HG03108 (cell line): ENCODE measurements at regions not wholly inside any gene's neighbourhood (a gene's known extent, or its start where the extent isn't known, plus 50 kb on each side); places are given as distances from the start of the nearest gene placed in this dataset.

Source experiments
- ATAC-seq: cut with Tn5 transposase; IDR thresholded peaks from one replicate; pipeline ENCODE4 v1.9.1; 2021; ENCODE audit warnings: moderate library complexity; ENCODE audit not compliant: unreplicated experiment

DNA sequence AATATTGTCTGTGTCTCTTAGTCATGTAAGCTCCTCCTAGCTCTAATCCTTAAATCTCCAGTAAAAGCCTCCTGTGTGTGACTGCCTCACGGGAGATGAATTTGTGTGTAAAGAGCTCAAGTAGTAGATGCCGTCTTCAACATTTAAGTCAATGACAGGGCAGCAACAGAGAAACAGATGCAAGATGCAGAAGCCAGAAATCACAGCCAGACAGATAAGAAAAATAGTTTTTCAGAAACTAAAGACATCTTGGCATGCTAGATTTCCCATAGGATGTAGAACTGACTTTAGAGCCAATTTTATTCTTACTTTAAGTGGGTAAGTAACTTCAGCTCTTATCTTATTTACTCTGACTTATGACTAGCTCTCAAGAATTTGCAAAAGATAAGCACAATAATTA is 652.8 kb downstream of the KCNA4 start:
- ATAC-seq: no peak

DNA sequence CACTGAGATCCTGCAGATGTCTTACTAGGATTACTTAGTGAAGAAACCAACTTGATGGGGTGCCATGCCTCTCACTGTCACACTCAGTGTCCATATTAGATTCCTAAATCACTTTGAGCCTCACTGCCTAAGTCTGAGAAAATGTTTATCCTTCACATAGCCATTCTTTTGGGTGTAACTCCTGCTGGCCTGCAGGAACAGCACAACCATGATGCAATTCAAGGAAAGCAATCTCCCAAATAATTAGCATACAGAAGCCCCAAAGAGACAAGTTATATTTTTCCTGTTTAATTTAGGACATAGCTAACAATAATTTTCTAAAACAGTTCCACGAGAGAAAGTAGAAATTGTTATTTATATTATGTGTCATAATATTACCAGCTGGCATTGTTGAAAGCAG is 655.5 kb downstream of the KCNA4 start:
- no peak for ATAC-seq

DNA sequence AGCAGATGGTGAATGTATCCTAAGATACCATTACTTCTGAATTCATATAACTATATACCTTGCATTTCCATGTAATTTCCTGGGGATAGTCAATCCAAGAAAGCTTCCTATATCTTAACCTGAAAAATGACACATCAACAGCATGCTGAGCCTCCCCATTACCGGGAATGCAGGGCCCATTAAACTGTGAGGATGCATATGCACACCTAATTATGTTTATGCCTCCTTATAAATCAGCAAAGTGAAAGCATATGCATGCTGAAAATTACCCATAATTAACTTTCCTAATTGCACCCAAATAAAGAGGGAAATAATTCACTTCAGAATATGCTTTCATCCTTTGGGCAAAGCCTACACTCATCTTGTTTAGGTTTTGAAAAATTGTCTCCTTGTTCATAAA is 663.0 kb downstream of the KCNA4 start:
- ATAC-seq: no peak

DNA sequence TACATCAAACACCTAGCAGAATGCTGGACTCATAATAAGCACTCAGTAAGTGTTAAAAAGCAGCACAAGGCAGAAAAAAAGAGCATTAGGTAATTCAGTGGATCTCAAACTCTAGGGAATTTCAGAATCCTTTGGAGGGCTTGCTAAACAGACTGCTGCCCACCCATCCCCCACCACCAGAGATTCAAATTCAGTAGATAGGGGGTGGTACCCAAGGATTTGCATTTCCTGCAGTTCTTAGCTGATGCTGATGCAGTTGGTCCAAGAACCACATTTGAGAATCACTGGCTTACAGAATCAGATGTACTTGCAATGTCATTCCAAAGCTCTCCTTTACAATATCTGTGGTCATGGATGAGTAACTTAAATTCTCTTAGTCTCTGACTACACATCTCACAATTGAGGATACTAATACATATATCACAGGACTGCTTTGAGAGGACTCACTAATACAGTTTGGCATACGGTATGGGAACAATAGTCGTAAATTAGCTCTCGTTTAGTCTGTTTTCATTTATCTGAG is 664.5 kb downstream of the KCNA4 start:
- no peak for ATAC-seq

DNA sequence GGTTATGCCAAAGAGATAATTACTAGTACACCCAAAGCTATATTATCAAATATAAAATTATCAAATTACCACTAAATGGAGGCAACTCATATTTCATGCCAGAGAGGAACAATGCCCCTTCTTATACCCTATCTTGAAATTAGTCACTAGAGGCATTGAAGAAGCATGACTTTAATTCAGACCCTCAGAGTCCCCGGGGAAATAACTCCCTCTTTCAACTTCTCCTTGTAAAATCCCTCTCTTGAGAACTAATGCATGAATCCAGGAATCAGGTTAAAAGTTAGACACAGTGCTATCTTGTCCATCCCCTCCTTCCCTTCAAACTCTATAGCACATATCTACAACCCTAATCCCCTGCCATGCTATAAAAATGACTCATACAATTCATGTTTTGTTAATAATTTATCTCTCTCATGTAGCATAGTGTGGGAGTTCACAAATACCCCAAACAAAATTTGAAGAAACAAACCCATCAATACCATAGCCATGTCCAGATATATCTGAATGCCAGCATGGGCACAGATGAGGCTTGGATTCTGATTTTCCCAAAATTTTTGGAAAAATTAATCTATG is 665.4 kb downstream of the KCNA4 start:
- no peak for ATAC-seq

DNA sequence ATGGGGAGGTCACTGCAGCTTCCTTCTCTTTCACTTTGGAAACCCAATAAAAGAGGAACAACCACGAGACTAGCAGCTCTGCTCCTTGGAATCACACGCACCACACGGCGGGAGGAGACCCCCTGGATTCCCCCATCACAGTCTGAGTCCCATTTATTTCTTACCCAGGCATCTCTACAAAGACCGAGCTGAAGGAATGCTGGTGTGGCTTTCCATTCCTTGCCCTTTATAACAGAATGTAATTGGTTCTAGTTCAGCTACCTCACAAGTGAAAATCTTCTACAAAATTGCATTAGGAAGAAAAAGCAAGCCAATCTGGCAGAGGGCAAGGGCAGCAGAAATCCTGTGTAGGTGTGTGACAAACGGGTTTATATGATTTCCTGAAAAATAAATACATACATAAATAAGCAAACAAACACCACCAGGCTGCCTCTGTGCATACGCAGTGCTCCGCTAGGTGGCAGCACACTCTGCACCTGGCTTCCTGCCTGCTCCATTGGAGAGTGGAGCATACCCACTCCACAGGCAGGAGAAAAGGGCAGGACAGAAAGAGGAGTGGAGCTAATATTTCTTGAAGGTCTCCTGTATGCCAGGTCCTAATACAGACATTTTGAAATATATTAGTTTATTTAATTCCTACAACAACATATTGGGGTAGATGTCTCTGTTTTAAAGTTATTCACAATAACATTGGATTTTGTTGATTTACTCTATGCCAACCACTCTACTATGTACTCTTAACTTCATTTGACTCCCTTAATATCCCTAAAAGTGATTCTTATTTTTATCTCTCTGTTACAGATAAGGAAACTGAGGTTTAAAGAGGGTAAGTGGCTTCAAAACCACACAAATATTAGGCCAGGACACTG is 673.1 kb downstream of the KCNA4 start:
- peak; percentile 95 for ATAC-seq

DNA sequence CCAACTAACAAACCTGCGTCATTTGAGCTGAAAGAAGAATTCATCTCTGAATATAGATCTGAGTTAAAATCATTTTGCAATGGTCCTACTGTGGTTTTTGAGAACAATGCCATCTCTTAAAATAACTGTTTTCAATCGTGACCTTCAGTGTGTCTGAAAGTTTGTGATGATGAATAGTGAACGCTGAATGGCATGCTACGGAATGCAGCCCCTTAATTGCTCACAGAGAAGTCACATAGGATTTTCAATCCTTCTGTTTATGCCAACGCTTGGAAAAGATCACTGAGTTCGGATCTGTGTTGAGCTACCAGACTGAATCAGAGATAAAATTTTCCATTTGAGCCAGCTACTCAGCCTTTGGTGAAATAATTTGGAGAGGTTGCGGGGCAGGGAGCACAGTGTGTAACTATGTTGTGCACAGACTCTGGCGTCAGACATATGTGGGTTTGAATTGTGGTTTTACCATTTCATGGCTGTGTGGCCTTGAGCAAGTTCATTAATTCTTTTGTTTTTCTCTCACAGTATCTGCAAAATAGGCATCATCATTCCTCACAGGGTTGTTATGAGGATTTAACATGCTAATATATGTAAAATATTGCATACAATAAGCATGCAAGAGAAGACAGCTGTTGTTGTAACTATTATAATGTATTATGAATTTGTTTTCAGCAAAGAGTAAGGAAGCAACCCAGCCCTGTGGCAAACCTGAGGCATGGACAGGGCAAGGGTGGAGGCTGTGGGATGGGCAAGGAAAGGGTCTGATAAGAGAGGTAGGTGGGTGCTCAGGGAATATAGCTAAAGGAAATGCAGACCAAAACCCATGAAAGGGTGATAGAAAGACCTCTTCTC is 679.9 kb downstream of the KCNA4 start:
- ATAC-seq: no peak

DNA sequence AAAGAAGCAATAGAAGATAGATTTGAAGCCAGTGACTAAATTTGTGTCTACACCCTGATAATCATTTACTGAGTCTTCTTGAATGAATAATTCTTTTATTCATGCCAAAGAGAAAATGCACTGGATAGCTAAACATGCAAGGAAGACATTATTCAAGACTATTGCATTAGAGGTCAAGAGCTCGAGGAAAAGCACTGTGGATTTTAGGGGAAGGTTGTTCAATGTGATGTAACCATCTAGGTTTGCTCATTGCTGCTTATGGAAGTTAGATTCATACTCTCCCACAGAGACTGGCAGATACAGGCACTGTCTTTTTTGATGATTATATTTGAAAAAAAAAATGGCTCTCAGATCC is 682.1 kb downstream of the KCNA4 start:
- no peak for ATAC-seq

DNA sequence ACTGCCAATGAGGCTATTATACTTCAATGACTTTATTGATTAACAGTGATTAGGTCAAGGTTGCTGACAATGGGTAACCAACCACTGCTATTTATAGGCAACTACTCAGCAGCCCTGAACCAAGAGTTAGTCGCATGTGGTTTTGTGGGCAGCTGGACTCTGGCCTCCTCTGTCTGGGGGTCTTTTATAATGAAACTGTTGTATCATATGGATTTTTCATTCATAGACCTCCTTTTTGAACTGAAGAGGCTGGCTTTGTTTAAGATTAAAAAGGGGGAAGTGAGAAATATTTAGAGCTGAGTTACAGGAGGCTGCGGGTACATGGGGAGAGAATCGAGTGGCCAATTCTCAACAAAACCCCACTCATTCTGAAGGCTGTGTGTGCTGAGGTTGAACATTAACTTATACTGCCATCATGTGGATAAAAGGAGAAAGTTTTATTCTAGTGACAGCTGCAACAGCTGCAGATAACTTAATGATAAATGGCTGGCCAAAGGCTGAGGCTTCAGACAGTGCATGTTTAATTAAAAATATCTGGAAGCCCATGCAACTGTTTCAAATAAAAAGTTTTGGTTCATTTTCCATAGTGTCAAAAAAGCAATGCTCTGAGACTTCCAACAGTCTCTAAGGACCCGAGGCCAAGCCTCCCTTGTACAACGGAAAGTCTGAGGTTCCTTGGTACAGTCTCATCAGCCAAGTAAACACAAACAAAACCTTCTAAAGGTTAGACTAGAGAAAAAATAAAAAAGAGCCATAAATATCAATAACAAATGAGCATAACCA is 682.6 kb downstream of the KCNA4 start:
- peak; percentile 83 for ATAC-seq

DNA sequence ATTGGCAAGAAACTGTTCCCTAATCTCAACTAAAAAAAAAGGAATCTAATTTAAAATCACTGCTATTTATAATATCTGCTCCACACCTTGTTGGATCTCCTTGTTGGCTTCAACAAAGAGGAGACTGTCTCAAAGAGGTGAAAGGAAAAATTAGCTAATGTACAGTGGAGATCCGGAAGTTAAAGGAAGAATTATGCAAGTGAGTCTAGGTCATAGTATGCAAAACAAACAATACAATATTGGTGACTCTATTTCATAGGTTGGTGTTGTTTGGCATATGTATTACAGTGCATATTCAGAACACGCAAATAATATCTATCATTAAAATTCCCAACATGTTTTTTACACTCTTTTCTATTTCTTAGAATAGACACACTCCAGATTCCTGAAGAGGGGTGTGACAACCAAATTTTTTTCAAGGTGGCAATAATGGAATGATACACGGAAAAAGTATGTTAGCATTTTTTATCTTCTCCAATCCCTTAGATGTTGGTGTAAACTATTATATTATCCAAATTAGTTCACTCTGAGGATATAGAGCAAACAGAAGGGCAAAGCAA is 685.3 kb downstream of the KCNA4 start:
- ATAC-seq: no peak

DNA sequence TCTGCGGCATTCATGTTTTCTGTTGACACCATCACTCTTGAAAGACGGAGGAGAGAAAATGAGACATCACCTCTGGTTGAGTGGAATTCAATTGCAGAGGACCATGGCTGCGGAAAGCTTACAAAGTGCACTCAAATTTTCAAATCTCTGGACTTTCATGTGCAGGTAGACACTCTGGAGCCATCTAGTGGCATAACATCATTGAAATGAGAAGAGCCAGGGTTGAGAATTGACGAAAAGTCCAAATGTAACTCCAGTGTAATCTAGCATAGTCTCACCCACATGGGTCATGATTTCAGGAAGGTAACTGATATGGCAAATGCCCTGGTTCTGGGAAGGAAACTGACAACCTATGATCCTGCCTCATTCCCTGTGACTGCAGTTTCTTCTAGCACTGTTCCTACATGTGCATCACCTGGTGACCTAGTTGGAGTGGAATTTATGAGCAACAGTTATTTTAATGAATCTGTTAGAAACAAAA is 687.8 kb downstream of the KCNA4 start:
- no peak for ATAC-seq

DNA sequence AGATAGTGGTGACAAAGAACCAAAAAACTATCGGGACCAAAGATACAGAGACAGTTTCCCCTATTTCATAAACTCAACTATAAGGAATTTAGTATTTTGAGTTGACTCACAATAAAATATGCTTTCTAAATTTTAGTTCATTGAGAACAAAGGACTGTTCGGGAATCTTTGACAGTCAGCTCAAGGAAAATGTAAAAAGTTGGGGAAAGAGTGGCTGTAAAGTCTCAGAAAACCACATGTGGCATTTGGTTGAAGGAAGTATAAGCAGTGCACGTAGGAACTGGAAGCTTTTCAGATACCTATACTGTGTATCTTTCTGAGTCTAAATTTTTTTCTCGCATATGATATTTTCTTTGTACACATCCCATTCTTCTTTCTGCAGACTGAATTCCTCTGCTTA is 688.9 kb downstream of the KCNA4 start:
- ATAC-seq: no peak

DNA sequence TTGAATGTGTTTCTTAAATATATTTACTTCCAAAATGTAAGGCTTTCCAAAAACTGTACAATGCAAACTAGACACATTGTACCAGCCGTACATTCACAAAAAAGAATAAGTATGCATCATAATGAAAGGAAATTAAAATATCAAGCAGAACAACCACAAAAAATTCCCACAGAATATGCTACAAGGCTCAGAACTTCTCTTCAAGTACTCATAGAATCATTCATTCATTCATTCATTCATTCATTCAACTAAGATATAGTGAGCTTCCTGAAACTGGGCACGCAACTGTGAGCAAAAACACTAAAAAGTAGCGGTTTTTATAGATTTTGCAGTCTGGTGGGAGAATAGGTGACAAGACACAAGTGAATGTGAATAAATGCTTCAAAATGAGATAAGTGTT is 690.1 kb downstream of the KCNA4 start:
- no peak for ATAC-seq

DNA sequence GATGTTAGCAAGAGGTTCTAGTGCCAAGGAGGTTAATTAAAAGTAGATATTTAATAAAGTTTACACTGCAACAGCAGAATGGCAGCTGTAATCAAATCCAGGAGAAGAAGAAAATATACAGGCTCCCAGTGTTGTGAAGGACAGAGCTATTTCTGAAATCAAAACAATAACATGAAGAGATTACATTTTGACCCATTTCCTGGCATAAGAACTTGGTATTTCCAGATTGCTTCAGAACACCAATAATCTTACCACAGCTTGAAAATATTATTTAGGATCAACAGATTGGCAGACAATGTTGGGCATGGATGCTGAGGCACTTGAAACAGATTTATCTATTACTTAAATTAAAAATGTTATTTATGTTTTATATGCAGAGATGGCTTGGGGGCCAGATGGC is 692.5 kb downstream of the KCNA4 start:
- no peak for ATAC-seq

DNA sequence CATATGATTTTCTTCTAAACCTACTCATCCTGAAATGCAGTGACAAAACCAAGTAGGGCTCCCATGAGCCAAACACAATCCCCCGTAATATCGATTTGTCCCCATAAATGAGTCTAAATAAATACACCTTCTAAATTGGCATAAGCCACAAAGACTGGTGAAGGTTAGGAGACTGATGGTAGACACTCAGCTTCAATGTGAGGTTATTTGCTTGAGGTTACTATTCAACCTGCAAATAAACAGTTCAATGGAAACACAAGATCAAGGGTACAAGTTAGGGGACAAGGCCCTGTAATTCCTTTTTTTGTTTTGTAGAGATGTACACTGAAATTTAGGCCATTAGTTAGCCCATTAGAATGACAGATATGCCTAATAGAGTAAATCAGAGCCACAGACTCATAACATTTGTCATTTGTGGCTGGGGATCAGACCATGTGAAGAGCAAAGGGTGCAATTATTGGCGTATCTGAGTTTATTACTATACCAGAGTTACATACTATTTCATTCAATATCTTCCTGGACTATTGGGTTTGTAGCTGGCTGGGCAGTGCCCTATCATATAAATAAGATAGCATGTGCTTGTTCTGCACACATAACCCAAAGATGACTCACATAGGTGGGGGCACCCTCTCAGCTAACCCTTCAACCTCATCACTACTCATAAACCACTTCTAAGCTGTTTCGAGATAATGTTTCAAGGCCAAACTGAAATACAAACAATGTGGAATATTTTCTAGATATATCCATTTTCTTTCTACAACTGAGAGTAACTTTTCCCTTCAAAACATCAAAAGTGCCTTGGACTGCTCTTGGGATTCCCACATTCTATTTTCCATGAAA is 695.3 kb downstream of the KCNA4 start:
- ATAC-seq: no peak

DNA sequence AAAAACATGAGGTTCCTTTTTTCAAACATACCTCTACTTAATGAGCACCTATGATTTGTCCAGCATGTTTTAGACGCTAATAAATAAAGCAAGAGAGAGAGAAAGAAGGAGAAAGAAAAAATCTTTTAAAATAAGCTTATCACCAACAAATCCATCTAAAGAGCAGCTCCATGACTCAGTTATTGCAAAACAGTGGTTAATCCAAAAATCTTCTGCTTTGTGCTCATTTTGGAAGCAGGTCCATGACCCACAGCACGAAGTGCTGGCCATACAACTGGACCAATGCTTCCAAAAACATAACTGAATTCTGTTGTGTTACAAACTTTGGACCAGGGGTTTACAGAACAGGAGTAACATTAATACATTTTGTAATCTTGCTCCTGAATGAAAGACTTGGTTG is 696.6 kb downstream of the KCNA4 start:
- ATAC-seq: no peak

DNA sequence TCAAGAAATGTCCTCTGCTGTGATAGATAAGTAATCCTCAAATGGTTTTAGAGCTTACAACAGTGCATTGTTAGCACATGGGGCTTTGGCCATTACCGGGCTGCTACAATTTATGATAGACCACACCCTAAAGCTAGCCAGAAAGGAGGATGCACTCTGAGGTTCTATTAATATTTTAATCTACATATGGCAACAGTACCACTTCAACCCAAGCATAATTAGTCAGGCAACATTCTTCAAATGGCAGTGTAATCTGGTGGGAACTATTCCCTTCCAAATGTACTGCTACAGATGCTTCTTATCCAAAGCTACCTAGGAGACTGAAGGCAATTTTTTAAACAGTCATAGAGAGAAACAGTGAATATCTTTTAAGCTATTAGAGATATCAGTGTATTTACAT is 697.6 kb downstream of the KCNA4 start:
- no peak for ATAC-seq

DNA sequence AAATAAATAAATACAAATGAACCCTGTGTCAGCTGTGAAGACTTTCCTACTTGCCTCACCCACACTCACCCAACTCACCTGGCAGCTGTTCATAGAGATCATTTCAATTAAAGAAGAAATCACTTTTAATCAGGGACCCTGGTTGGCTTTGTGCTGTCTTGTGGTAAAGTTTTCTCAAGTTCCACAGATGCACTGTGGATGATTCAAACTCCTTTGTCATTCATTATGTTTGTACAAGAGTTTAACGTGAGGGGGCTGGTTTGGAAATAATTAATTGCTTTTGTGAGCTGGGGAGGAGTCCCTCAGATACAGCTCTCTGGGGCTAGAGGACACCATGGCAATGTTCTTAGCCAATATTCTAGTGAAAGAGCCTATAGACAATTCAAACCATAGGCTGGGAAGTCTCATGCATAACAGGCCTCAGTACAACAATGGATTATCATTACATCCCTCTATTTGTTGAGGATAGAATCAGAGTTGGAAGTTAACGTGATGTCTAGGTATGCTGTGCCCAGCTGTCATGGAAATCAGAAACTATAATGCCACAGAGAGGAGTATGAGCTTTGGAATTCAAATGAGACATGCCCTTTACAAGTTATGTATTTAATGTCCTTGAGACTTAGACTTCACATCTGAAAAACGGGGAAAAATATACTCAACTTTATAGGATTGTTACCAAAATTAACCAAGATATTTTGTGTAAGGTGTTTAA is 698.5 kb downstream of the KCNA4 start:
- ATAC-seq: no peak

DNA sequence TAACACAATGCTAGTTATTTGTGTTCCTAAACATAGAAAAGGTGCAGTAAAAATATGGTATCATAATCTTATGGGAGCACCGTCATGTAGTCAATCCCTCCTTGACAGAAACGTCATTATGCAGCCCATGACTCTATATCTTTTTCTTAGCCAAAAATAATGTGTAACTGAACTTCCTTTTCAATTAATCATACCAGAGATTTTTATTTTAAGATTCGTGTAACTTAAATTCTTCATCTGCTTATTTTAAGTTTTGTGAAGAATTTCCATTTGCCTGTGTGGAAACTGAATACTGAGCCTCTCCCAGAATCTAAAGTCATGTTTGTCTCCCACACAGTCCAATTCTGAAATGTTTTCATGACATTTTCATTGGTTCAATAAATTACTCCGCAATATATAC is 699.1 kb downstream of the KCNA4 start:
- ATAC-seq: no peak
